ENCODE measurements at regions not wholly inside any gene's neighbourhood (a gene's known extent, or its start where the extent isn't known, plus 50 kb on each side); places are given as distances from the start of the nearest gene placed in this dataset.

- H3K27me3 ChIP-seq (ENCODE audit: insufficient read depth, poor library complexity, severe bottlenecking), result no peaks in the 10 kb centered on the region
- H3K27ac ChIP-seq (replicated peaks), result no peak overlapping the region
- no peak for DNase-seq (ENCODE audit: low read depth in 1 of 2, low spot score in 1 of 2)
- no peak overlapping the region for H3K4me3 ChIP-seq (replicated peaks; ENCODE audit: insufficient read depth, low read length)
- no peak for TF ChIP-seq GABPA (IDR thresholded peaks at IDR 0.05; ENCODE audit: low read depth)
- TF ChIP-seq POLR2AphosphoS5 (IDR thresholded peaks at IDR 0.05; ENCODE audit: low read depth), result no peak
- no peak for TF ChIP-seq CTCF (IDR thresholded peaks at IDR 0.05; ENCODE audit: insufficient read depth, low read length)
- no peak for TF ChIP-seq REST (IDR thresholded peaks at IDR 0.05; ENCODE audit: insufficient replicate concordance, low read depth)
- TF ChIP-seq SPI1 (IDR thresholded peaks at IDR 0.05; ENCODE audit: borderline replicate concordance, low read depth), result no peak
Measured at GRCh38 chr12:126960709-126961108, 1306.3 kb upstream of the TMEM132C start.

- DNase-seq (ENCODE audit: low read depth in 1 of 2, low spot score in 1 of 2), result no peak
- H3K27ac ChIP-seq (replicated peaks), result no peak overlapping the region
- H3K4me3 ChIP-seq (replicated peaks; ENCODE audit: insufficient read depth, low read length), result no peak overlapping the region
- no peak for TF ChIP-seq REST (IDR thresholded peaks at IDR 0.05; ENCODE audit: insufficient replicate concordance, low read depth)
- TF ChIP-seq POLR2AphosphoS5 (IDR thresholded peaks at IDR 0.05; ENCODE audit: low read depth), result no peak
- no peak for TF ChIP-seq SPI1 (IDR thresholded peaks at IDR 0.05; ENCODE audit: borderline replicate concordance, low read depth)
- no peak for TF ChIP-seq CTCF (IDR thresholded peaks at IDR 0.05; ENCODE audit: insufficient read depth, low read length)
- TF ChIP-seq GABPA (IDR thresholded peaks at IDR 0.05; ENCODE audit: low read depth), result no peak
- H3K27me3 ChIP-seq (ENCODE audit: insufficient read depth, poor library complexity, severe bottlenecking), result no peaks in the 10 kb centered on the region
Measured at GRCh38 chr12:126963825-126964224, 1303.1 kb upstream of the TMEM132C start.

GRCh38 chr12:126966498-126966897 lies 1300.5 kb upstream of the TMEM132C start:
- Histone ChIP-seq H3K27me3 (ENCODE audit: insufficient read depth, poor library complexity, severe bottlenecking) (no peaks in the 10 kb centered on the region), H3K27ac (replicated peaks) (no peak overlapping the region), H3K4me3 (replicated peaks; ENCODE audit: insufficient read depth, low read length) (no peak overlapping the region)
- DNase-seq (ENCODE audit: low read depth in 1 of 2, low spot score in 1 of 2), result no peak
- TF ChIP-seq POLR2AphosphoS5 (IDR thresholded peaks at IDR 0.05; ENCODE audit: low read depth) (no peak), CTCF (IDR thresholded peaks at IDR 0.05; ENCODE audit: insufficient read depth, low read length) (no peak), REST (IDR thresholded peaks at IDR 0.05; ENCODE audit: insufficient replicate concordance, low read depth) (no peak), SPI1 (IDR thresholded peaks at IDR 0.05; ENCODE audit: borderline replicate concordance, low read depth) (no peak), GABPA (IDR thresholded peaks at IDR 0.05; ENCODE audit: low read depth) (no peak)

All from HL-60 (cell line).